DMS114 treated with DMSO at 0.1 percent for 48 hours (cell line): ENCODE measurements at regions not wholly inside any gene's neighbourhood (a gene's known extent, or its start where the extent isn't known, plus 50 kb on each side); places are given as distances from the start of the nearest gene placed in this dataset.
"Not testable (repeated sequence)": the region's sequence is repeated elsewhere in the genome, so short reads cannot be mapped to it uniquely, and the experiment has no call there.

Experiments used
- DNase-seq: peaks from one replicate; lab custom pipeline; 2025; ENCODE audit not compliant: unreplicated experiment; lab: John Stamatoyannopoulos, UW

DNA sequence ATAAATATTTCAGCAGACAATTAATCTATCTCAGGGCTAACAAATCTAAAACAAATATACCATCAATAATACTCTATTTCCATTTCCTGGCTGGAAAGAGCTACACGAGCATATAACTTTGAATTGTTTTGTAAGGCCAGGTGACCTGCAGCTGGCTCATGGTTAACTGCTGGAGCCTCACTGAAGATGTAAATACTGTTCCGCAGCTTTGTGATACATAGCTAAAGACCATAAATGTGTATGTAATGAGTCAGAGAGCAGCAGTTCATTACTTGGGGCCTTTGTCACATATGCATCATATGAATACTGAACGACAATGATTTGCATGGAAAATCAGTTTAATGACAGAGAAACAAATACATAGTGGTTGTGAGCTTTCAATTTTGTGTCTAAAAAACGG is 109.4 kb upstream of the CCN2 start:
- no peak for DNase-seq

DNA sequence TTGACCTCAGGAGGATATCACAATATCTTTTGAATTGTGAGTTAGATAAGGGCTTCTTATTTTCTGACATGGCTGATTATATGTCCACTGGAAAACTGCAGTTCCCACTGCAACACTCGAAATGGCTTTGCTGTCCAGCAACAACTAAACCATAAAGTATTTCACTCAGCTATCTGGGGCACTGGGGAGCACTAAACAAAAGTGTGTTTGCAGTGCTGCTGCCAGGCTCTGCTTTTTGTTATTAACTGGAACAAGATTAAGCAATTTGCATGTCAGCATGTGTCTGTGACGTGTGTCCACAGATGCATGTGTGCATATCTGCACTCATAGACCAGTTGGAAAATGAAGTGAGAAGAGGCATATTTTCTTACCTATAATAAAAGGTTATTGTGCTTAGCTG is 107.8 kb upstream of the CCN2 start:
- DNase-seq: no peak

DNA sequence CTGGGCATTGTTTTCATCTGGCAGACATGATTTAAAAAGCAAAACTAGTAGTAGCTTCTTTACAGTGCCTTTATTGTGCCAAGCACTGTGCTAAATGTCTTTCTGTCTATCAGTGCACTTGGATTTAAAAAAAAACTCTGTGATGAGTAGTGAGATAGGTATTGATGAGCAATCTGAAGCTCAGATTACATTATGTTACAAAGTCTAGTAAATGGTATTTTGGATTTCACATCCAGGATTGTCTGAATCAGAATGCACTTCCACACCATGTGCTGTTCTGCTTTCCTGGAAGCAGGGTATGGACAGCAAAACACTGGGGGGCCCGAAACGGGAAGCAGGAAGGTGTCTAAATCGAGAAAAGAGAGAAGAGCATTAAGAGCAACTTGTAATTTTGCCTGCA is 103.4 kb upstream of the CCN2 start:
- DNase-seq: no peak

DNA sequence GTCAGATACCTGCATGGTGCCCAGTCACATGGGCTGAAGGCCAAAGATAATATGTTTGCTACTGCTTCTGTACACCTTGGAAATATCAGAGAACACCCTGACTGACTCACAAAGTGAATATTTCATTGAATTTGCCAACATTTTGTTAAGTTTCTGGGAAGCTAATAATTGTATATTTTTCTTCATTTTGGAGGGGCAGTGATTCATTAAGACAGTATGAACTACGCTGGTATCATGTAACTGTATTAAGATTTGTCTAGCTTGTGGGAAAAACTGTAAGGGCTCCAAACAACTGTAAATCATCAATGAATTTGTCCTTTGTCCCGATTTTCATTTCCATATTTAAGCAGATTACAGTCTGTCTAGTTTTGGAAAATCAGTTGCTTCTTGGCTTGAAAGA is 102.3 kb upstream of the CCN2 start:
- no peak for DNase-seq

DNA sequence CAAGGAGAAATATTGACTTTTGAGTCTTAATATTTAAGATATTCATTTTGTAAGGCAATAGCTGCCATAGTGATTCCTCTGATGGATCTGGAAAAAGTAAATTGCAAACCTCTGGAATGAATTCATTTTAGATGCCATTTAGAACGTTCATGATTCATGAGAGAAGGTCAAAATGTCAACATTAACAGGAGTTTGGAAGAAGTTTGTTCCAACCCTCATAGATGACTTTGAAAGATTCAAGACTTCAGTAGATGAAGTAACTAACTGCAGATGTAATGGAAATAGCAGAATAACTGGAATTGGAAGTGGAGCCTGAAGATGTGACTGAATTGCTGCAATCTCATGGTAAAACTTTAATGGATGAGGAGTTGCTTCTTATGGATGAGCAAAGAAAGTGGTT is 100.9 kb upstream of the CCN2 start:
- no peak for DNase-seq

DNA sequence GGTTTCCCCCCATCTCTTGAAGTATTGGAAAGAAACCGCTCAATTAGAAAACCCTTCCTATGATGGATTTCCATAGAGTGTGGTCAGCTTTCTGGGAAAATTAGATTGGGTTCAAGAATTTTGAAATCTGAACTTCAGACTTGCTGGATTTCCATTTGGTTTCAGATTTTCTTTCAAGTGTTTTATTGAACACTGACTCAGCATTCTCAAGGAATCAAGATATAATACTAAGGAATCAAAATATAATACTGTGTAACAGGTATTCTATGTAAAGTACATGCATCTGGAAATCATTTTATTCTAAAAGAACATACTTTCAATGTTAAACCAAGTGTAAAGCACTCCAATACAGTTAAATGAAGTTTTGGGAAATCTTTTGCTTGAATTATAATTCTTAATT is 94.7 kb upstream of the CCN2 start:
- DNase-seq: no peak

DNA sequence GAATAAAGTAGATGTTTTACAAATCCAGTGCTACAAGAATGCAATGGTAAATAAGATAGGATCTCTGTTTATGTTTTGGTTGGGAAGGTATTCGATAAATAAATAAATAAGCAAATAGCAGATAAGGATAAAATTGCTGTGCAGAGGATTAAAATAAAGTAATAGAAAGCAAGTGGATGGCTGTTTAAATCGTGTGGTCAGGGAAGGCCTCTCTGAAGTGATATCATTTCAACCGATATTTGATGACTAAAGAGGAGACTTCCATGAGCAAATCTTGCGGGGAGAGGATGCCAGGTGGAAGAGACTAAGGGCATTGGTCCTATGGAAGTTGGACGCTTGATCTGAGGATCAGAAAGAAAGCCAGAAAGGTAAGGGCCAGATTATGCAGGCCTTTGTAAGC is 92.0 kb upstream of the CCN2 start:
- no peak for DNase-seq

DNA sequence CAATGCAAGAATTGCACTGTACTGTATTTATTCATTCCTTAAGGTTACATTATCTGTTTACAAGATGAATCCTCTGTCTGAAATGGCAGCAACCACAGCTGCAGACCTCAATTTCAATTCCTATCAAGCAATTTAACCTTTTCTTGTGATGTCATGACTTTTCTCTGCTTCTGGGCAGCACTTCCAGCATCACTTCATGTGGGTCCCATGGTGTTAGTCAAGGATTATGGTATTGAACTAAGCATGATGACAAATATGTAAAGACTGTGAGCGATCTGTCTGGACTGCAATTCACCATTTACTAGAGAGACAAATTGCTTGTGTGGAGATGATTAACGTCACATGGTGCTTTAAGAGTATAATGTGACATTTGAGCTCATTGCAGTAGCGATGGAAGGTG is 90.5 kb upstream of the CCN2 start:
- no peak for DNase-seq

DNA sequence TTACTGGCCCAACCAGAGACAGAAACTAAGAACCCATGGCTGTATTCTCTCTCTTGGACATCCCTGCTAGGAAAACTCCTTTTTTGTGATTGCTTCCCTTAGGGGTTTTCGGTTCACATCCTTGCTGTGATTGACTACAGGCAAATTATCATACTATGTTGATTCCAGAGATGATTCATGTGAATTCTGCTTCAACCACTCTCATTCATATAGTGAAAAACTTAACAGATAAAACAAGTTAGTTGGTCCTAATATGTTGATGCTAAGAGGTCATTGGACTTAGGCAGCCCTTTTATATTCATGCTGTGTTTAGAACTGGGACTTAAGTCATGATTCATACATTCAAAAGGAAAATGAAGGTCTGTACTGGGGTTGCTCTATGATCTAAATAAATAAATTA is 76.9 kb upstream of the CCN2 start:
- no peak for DNase-seq

DNA sequence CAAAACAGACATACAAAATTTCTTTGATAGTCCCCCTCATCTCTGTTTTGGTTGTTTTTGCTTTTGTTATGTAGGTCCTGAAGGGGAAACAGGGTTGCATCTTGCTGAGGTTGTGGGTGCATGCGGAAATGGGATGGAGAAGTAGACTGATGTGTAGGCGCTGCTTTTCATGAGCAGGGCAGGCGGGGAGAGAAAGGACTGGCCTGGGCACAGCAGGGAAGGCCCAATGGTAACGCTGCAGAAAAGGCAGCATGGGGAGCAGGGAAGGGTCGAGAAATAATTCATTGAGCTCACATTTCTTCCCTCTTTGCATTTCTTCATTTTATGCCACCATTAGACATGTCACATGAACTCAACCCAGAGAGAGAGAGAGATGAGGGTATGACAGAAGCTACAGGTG is 74.3 kb upstream of the CCN2 start:
- DNase-seq: no peak

DNA sequence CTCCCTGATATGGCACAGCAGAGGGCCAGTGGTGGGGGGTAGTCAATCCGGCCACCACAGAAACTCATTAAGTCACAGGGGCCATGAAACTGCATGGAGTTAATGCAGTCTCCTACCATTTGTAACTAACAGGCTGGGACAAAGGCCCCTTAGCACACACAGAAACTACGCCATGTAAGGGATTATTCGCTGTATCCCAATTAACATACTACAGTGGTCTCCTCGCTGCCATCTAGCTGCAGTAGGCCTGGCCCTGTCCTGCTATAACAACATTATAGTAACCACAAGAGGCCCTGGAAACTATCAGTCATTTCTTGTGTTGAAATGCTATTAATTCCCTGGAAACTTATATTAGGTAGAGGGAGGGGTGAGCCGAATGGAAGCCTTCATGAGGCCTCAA is 72.3 kb upstream of the CCN2 start:
- no peak for DNase-seq

DNA sequence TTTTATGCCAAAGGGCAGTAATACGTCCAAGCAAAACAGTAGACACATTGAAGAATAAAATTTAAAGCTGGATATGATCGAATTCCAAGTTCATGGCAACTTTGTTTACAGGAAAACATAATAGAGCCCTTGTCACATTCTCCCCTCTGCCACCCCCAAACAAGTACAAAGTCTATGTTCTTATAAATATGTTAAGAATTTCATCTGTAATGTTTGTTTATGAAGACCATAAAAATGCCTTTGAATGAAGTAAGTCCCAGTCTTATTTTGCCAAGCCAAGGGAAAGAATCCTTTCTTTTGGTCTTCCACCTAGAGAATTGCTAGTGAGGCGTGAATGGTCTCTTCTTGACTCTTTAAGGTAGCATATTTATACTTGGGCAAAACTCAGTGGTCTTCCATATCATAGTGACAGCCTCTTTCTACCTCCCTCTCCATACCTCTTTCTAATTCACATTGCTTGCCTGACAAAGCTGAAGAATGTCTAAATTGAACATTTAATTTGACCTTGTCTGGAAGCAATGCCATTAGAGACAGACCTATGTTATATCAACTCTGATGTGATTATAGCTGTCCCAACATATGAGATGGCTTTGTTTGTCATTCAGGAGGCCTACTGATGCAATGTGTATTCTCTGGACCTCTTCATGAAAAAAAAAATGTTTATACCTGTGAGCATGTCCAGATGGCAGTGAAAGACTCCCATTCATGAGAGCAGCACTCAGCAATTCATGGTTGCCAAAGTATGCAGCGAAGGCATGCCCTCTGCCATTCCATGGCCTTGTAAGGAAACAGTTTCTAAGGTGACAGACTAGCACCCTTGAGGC is 70.6 kb upstream of the CCN2 start:
- no peak for DNase-seq

DNA sequence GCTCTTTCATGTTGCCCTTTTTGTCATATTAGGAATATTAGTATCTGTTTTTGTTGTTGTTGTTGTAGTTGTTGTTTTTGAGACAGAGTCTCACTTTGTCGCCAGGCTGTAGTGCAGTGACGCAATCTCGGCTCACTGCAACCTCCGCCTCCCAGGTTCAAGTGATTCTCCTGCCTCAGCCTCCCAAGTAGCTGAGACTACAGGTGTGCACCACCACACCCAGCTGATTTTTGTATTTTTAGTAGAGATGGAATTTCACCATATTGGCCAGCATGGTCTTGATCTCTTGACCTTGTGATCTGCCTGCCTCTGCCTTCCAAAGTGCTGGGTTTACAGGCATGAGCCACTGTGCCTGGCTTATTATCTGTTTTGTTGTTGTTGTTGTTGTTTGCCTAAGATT is 69.7 kb upstream of the CCN2 start:
- not testable (repeated sequence) for DNase-seq

DNA sequence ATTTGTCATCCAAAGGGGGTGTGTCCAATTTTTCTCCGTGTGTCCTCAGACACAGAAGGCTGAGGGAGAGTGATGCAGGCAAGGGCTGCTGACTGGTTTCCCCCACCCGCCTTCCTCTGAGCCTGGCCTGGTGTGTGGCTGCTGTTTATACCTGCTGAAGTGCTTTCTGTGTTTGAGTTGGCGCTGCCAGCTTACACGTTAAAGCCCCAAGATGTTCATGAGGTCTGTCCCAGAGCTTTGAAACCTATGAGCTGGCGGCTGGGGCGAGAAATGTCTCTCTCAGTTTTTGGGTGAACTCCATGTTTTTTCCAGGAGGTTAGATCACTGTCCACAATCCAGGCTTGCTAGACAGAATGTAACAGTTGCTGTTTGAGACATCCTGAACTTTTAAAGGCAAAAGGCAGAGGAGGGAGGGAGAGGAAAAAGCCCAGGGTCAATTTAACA is 69.0 kb upstream of the CCN2 start:
- DNase-seq: no peak

DNA sequence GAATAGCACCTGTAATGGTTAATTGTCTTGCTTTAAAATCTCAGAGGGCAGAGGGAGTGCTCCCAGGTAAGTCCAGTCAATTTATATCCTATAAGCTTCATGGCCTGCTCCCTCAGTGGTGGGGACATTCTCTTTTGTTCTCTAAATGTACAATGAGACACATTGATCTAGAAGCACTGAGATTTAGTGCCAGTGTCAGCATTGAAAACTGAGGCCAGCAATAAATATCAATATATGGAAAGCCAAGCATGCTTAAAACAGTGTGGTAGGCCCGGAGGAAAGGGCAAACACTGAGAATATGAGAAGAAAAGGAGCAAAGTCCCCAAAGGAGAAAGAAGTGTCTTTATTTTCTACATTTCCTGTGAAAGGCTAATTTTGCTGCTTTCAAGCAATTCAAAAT is 68.4 kb upstream of the CCN2 start:
- no peak for DNase-seq

DNA sequence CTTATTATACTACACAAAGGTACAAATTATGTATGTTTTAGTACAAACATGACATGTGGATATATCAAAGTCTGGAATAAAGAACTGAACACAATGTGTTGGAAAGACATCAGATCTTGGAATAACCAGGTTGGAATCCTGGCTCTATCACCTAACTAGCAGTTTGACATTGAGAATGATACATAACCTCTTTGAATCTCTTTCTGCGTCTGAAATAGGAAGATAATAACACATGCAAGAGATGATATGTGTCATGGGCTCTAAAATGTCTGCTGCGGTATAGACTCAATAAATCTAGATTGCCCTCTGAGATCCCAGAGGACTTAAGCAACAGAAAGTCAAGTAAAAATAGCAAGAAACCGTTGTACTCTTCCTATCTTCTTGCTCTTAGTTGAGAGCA is 66.8 kb upstream of the CCN2 start:
- DNase-seq: no peak

DNA sequence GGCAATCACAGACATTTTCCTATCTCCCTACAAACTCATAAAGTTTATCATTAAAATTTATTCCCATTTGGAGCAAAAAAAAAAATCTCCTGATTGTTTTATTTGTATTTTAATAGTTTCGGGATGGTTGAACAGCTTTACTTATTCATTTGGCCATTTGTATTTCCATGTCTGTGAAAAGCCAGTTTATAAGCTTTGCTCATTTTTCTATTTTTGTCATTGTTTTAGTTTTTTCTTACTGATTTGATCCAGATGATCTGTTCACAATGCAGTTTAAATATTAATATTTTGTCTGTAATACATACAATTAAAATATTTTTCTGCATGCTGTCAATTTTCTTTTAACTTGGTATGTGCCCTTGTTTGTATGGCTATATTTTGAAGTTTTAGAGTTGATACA is 65.2 kb upstream of the CCN2 start:
- DNase-seq: no peak

DNA sequence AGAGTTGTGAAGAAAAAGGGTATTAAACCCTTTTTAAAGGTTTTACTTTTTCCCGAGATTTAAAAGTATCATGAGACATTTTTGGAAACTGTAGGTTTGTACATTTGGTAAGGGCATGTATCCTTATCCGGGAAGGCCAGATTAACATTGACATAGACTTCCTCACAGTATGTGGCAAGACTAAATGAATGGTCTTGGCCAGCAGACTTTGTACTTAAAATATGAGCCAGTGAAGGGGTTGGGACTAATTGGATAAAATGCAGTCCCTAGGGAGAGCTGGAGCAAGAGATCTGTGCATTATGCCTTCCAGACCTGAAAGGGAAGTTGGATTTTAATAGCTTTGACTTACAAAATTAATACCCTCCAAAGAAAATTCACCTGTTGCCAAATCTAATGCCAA is 60.4 kb upstream of the CCN2 start:
- DNase-seq: no peak

DNA sequence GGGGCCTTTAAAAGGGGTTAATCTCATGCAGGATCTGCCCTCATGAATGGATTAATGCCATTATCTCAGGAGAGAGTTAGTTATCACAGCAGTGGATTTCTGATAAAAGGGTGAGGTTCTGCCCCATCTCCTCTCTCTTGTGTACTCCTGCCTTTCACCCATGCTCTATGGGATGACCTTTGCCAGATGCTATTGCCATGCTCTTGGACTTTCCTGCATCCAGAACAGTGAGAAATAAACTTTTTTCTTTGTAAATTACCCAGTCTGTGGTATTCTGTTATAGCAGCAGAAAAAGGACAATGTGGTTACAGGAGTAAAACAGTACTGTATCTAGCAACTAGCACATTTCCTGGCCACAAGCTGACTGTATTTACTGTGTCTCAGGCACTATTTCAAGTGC is 58.0 kb upstream of the CCN2 start:
- no peak for DNase-seq

DNA sequence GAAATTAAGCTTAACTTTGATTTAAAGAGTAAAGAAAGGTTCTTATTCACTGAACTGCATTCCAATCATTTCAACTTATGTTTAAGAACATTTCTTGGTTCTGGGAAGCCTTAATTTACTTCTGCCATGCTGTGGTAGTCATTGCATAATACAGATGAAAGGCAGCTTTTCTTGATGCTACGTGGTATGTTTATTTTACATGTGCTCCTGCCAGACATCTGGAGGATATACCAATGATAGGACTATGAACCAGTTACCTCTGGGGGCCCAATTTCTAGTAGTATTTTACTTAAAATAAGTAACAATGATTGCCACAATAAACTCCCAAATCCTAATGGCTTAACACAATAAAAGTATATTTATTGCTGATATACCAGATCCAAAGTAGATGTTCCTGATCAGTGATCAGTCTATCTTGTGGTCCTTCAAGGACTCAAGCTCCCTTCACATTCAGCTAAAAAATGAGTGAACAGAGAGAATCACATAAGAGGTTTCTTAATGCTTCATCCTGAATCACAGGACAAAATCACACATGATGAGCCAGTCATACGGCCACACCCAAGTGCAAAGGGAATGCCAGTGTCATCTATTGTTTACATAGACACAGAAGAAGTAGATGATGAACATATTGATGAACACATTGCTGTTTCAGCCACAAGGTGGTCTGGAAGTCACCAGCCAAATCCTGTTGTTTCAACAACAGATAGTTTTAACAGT is 56.5 kb upstream of the CCN2 start:
- no peak for DNase-seq

DNA sequence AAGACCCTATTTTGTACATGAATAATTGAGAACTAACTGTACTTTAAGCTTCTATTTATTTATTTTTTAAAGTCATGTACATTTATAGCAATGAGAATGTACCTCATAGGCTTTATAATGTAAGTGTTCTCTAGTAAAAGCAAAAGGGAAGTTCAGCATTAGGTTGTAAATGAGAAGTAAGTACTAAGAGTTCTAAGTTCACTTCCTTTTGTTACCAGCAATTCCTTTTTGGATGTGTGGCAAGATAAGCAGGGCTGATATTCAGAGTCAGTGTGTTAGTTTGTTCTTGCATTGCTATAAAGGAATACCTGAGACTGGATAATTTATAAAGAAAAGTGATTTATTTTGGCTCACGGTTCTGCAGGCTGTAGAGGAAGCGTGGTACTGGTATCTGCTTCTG is 54.0 kb upstream of the CCN2 start:
- no peak for DNase-seq

DNA sequence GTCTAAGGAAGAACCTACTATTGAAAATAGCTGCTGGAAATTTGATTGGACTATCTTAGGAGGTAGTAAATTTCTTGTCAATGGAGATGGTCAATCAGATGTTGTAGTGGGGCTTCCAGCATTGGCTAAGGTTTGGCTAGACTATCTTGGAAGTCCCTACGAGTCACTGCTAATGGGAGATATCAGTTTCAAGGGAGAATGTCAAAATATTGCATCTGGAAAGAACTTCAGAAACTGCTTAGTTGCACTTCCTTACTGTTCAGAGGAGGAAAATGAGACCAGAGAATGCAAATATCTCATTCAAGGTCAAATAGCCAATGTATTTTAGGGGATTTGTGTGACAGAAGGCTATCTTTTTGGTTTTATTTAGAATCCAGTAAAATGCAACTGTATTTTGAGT is 53.5 kb upstream of the CCN2 start:
- no peak for DNase-seq
